Colonic mucosa (tissue), 4 donors: ENCODE measurements at regions not wholly inside any gene's neighbourhood (a gene's known extent, or its start where the extent isn't known, plus 50 kb on each side); places are given as distances from the start of the nearest gene placed in this dataset.

Source experiments
- DNase-seq: peaks from one replicate; pipeline ENCODE4 v3.0.0-alpha.2; 2020
- H3K27ac ChIP-seq: fragments of 200-600 bp; one replicate; pipeline ENCODE4 v1.8.0; 2021
- H3K27me3 ChIP-seq: fragments of 200-600 bp; one replicate; pipeline ENCODE4 v1.8.0; 2021
- H3K36me3 ChIP-seq: fragments of 200-600 bp; one replicate; pipeline ENCODE4 v1.8.0; 2021
- H3K4me1 ChIP-seq: fragments of 200-600 bp; one replicate; pipeline ENCODE4 v1.8.0; 2021; ENCODE audit warnings: mild to moderate bottlenecking
- H3K4me3 ChIP-seq: fragments of 200-600 bp; one replicate; pipeline ENCODE4 v1.8.0; 2021
- H3K9ac ChIP-seq, 2 donors: one replicate each; pipeline ENCODE4 v1.7.0; 2013; ENCODE audit warnings: control low read depth in 2 of 2, low read depth in 2 of 2, low read length in 2 of 2
- H3K9me3 ChIP-seq: fragments of 200-600 bp; one replicate; pipeline ENCODE4 v1.8.0; 2021
- CTCF ChIP-seq: fragments of 200-600 bp; IDR thresholded peaks from one replicate; pipeline ENCODE4 v1.8.0; 2022; ENCODE audit warnings: antibody characterized with exemption, mild to moderate bottlenecking
- intact Hi-C: fragments of 100-400 bp; cut with DNase I; formaldehyde crosslinking; loops from one replicate; pipeline ENCODE4 v1.14.1; 2022
- donor health status: healthy.
- donor health status: DM: no; HTN: no; CAD: no.
- donor health status: DM: no; HTN: no; CAD: no.

DNA sequence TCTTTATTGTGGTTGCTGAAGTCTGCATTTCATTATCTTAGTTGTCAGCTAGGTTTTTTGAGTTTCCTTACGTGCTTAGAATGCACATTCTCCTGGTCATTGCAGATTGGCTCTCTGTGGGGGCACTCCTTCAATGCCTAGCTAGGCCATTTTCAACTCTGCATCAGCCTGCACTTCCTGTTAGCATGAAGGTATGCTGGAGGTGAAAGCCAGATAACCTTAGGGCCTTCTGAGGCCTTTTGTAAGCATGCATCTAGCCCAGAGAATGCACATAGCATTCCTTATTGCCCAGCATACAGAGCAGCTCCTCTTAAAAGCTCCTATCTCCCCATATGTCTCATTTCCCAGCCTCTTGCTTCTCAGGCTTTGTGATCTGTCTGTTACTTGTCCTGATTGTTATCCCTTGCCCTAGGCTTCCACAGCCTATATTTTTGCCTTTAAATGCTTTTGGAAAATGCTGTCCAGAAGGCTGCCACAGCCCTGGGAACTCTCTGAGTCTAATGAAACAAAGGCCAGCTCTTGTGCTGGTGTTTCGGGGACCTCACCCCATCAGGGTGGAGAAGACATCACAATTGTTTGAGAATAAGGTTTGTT is 108.1 kb upstream of the IGFBP3 start:
- Histone ChIP-seq H3K4me3 (no peak overlapping the region), H3K9ac (no peak overlapping the region), H3K27me3 (no peaks in the 10 kb centered on the region), H3K9me3 (no peaks in the 10 kb centered on the region), H3K27ac (no peak overlapping the region), H3K4me1 (no peaks in the 10 kb centered on the region), H3K36me3 (no peaks in the 10 kb centered on the region)
- DNase-seq = no peak
- TF ChIP-seq CTCF = no peak
- intact Hi-C loops = no loop called here

DNA sequence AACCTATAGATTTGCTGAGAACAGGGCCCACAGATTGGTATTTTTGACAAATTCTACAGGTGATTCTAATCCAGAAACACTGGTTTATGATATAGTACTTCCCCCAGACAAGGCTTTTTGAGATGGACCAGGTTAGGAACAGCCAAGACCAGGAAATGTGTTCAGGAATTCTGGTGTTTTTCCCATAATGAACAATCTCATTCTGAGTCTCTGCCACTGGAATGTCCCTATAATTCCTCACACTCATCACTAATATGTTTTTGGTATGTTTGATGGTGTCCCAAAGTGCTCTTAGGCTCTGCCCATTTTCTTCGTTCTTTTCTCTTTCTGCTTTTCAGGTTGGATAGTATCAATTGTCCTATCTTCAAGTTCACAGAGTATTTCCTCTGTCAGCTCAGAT is 107.2 kb upstream of the IGFBP3 start:
- DNase-seq = no peak
- H3K27me3 ChIP-seq = no peaks in the 10 kb centered on the region
- intact Hi-C loops = no loop called here
- H3K9ac ChIP-seq = no peak overlapping the region
- H3K9me3 ChIP-seq = no peaks in the 10 kb centered on the region
- H3K27ac ChIP-seq = no peak overlapping the region
- no peaks in the 10 kb centered on the region for H3K36me3 ChIP-seq
- no peak overlapping the region for H3K4me3 ChIP-seq
- H3K4me1 ChIP-seq = no peaks in the 10 kb centered on the region
- TF ChIP-seq CTCF = no peak

GRCh38 chr7:46026741-46027140 is 105.7 kb upstream of the IGFBP3 start:
- intact Hi-C loops = no loop called here
- H3K4me3 ChIP-seq = no peak overlapping the region
- no peak overlapping the region for H3K27ac ChIP-seq
- no peaks in the 10 kb centered on the region for H3K9me3 ChIP-seq
- no peak for TF ChIP-seq CTCF
- no peak for DNase-seq
- no peak overlapping the region for H3K9ac ChIP-seq
- no peaks in the 10 kb centered on the region for H3K36me3 ChIP-seq
- no peaks in the 10 kb centered on the region for H3K4me1 ChIP-seq
- no peaks in the 10 kb centered on the region for H3K27me3 ChIP-seq

DNA sequence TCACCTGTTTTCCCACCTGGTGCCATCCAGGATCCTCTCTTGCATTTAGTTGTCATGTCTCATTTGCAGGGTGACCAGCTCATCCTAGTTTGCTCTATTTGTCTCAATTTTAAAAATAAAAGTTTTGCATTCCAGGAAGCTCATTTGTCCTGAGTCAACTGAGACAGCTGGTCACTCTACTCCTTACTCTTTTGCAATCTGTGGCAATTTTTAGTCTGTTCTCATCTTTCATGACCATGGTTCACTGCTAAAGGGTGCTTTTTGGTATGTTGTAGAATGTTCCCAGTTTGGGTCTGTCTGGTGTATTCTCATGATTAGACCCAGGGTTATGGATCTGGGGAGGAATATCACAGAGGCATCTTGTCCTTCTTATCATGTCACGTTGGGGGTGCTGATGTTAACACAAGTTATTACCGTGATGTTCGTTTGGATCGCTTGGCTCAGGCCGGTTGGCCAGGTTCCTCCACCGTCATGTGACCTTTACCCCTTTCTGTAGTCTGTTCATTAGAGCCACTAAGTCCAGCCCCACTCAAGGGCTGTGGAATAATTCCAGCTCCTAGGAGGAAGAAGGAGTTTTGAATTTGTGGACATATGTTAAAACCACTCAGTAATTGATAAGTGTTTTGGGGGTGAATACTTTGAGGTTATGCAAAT is 103.3 kb upstream of the IGFBP3 start:
- no peak for DNase-seq
- H3K9me3 ChIP-seq = no peaks in the 10 kb centered on the region
- intact Hi-C loops = no loop called here
- H3K27ac ChIP-seq = no peak overlapping the region
- TF ChIP-seq CTCF = no peak
- H3K27me3 ChIP-seq = no peaks in the 10 kb centered on the region
- H3K4me3 ChIP-seq = no peak overlapping the region
- H3K4me1 ChIP-seq = no peaks in the 10 kb centered on the region
- no peaks in the 10 kb centered on the region for H3K36me3 ChIP-seq
- no peak overlapping the region for H3K9ac ChIP-seq

DNA sequence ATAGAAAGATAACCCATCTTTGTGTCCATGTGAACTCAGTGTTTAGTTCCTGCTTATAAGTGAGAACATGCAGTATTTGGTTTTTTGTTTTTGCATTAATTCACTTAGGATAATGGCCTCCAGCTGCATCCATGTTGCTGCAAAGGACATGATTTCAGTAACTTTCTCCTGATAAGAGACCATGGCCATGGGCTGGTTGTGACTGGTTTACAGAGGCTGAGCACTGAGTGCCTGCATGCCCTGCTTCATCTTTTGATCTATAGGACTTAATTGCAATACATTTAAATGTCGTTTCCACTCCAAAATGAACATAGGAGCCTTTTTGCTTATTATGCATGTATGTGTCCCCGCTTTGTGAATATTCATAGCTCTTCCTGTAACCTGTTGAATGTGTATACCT is 101.3 kb upstream of the IGFBP3 start:
- no peak for TF ChIP-seq CTCF
- intact Hi-C loops = no loop called here

More for the DNA sequence above, 101.3 kb upstream of the IGFBP3 start:
- Histone ChIP-seq H3K27ac (no peak overlapping the region), H3K4me3 (no peak overlapping the region), H3K27me3 (no peaks in the 10 kb centered on the region), H3K9me3 (no peaks in the 10 kb centered on the region), H3K36me3 (no peaks in the 10 kb centered on the region), H3K9ac (no peak overlapping the region), H3K4me1 (no peaks in the 10 kb centered on the region)
- DNase-seq = no peak
